Skin of body (tissue), 1 donor: ENCODE measurements at regions not wholly inside any gene's neighbourhood (a gene's known extent, or its start where the extent isn't known, plus 50 kb on each side); places are given as distances from the start of the nearest gene placed in this dataset.

ENCODE experiments used
- DNase-seq: peaks from one replicate; lab custom pipeline; 2025; lab: John Stamatoyannopoulos, UW

- no peak for DNase-seq
Measured at GRCh38 chr4:108219998-108220397, 51.3 kb upstream of the LEF1 start.
